Body of pancreas (tissue), 4 donors: ENCODE measurements at regions not wholly inside any gene's neighbourhood (a gene's known extent, or its start where the extent isn't known, plus 50 kb on each side); places are given as distances from the start of the nearest gene placed in this dataset.

Experiments used
- CTCF ChIP-seq, 7 experiments: fragments of 450-650 bp in 4 of 7; fragments of 200-600 bp in 3 of 7; sonication (generic) in 3 of 7; IDR thresholded peaks; one replicate each; pipeline ENCODE4 v1.5.1; 2016 to 2019; ENCODE audit warnings: antibody characterized with exemption in 7 of 7
- POLR2A ChIP-seq, 3 donors: fragments of 450-650 bp; IDR thresholded peaks; one replicate each; pipeline ENCODE4 v1.6.1; 2016; ENCODE audit warnings: antibody characterized with exemption in 3 of 3, mild to moderate bottlenecking in 2 of 3

- TF ChIP-seq CTCF (IDR thresholded peaks at IDR 0.05) (no peak), POLR2A (IDR thresholded peaks at IDR 0.05) (no peak)
Observed at GRCh38 chr3:74415731-74416130, 198.7 kb downstream of the CNTN3 start.
